Stimulated activated CD8-positive, alpha-beta memory T cell treated with anti-CD3 and anti-CD28 coated beads, Interleukin-7, amount 100 ng/mL, for 4 hours (primary cell): ENCODE measurements at regions not wholly inside any gene's neighbourhood (a gene's known extent, or its start where the extent isn't known, plus 50 kb on each side); places are given as distances from the start of the nearest gene placed in this dataset.
"Not testable (repeated sequence)": the region's sequence is repeated elsewhere in the genome, so short reads cannot be mapped to it uniquely, and the experiment has no call there.

Experiments used
- DNase-seq, 2 donors: peaks; one replicate each; pipeline ENCODE4 v3.0.0-alpha.2; 2020; ENCODE audit warnings: low read depth in 2 of 2

DNA sequence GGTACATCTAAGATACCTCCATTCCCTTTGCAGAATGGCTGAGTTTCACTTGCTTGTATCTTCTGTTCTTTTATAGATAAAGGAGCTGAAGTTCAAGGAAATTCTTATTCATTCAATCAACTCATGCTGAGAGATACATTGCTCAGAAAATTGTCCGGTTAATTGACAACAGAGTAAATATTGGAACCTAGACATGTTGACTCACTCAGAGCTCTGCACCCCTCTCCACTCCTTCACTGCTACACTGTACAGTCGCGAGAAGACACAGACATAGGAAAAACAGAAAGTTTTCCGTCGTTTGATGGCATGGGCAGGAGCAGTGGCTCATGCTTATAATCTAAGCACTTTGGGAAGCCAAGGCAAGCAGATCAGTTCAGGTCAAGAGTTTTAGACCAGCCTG is 690.5 kb upstream of the SOX9 start:
- no peak for DNase-seq

DNA sequence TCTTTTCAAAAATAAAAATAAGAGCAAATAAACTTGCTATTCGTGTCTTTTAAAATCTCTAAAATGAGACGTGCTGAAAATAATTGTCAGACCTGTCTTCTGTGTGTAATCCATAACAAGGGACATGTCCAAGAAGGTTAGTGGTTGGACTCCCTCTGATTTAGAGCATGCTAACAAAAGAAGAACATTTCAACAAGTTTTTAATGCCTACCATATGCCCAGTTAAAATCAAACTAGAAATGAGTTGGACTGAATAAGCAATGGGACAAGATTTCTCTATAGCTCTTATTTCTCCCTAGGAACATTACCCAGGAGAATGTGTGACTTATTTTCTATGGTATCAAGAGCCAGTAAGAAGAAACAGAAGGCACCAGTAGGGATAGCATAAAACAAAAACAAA is 689.7 kb upstream of the SOX9 start:
- DNase-seq: no peak

GRCh38 chr17:71432378-71433315 is 688.2 kb upstream of the SOX9 start:
- DNase-seq: no peak

- no peak for DNase-seq
Observed at GRCh38 chr17:71434716-71435115, 686.1 kb upstream of the SOX9 start.

DNA sequence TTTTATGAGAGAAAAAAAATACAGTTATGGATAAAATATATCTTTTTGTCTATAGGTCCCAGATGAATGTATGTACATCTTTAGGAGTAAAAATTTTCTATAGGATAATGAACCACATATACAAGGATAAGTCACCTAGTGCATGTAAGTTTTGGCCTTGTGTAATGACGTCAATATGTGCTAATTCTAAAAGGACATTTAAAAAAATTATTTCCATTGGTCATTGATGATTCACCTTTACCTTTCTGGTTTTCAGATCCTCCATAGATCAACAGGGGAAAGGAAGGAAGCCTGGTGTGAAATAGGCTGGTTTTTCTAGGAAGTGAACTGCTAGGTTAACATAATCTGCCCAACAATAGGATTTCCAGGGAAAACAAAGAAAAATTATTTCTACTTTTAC is 684.3 kb upstream of the SOX9 start:
- no peak for DNase-seq

GRCh38 chr17:71437166-71437565 is 683.7 kb upstream of the SOX9 start:
- DNase-seq: no peak

- DNase-seq: no peak
Observed at GRCh38 chr17:71438631-71439146, 682.1 kb upstream of the SOX9 start.

GRCh38 chr17:71440513-71440912 is 680.3 kb upstream of the SOX9 start:
- DNase-seq: no peak

DNA sequence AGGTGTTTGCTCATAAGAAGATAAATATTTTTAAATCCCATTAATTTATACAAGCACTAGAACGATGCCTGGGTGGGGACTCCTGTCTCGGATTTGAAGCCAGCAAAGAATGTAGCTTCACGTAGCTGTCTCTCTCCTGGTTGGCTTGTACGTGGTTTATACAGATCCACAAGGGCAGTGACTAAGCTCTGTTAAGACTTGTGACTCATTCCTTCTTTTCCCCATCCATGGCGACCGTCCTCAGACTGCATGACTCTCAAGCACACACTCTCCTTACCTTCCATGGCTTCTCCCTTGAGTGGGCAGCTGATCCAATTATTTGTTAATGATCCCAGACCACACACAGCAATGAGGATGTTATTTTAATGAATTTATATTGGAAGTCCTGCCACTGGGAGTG is 679.7 kb upstream of the SOX9 start:
- no peak for DNase-seq

DNA sequence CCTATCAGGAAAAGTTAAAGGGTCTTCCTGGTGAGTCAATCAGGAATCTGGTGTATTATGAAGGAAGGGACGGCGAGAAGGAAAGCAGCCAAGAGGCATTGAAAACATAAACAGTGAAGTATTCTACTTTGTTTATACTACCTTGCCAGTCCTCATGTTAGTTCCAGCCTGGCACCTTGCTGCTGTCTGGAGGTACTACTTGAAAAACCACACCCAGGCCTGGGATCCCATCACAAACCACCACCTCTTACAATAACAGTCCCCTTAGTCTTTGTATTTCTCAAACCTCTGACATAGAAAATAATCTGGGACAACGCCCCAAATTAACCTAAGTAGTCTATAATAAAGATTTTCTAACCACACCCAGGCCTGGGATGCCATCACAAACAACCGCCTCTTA is 676.7 kb upstream of the SOX9 start:
- DNase-seq: no peak

DNA sequence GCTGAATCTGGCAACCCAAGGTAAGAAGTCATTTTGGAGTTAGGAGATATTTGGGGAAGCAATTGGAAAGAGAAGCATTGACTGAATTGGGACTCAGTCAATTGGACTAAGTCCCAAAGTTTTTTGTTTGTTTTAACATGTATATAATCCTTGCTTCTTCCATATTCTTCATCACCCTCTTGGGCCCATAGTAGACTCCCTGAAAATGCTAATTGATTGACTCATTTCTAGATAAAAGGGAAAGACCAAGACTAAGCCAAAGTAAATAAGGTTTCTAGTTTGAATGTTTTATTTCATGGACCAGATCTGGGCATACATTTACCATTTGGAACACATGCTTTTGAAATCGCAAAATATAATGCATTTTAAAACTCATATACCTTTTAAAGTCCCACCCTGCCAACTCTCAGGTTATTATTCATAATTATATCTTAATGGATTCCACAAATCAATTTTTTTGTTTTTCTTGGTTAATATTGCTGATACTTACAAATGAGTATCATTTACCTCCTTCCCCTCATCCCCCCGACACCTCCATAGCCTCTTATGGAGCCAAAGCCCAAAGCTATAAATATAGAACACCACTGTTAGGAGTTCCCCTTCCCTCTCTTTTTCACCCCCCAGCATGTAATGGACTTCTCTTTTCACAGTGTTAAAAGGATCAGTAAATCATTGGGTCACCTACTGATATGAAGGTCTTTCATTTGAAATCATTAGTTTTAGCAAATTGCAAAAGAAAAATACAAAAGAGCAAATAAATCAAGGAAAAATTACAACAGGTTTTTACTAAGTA is 674.0 kb upstream of the SOX9 start:
- DNase-seq: no peak

GRCh38 chr17:71447644-71448043 is 673.2 kb upstream of the SOX9 start:
- no peak for DNase-seq

DNA sequence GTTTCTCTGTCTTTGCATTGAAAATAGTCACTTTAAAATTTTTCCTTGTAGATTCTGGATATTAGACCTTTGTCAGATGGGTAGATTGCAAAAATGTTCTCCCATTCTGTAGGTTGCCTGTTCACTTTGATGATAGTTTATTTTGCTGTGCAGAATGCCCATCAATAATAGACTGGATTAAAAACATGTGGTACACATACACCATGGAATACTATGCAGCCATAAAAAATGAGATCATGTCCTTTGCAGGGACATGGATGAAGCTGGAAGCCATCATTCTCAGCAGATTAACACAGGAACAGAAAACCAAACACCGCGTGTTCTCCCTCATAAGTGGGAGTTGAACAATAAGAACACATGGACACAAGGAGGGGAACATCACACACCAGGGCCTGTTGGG is 670.2 kb upstream of the SOX9 start:
- not testable (repeated sequence) for DNase-seq

- DNase-seq: no peak
Observed at GRCh38 chr17:71453876-71454422, 666.9 kb upstream of the SOX9 start.

DNA sequence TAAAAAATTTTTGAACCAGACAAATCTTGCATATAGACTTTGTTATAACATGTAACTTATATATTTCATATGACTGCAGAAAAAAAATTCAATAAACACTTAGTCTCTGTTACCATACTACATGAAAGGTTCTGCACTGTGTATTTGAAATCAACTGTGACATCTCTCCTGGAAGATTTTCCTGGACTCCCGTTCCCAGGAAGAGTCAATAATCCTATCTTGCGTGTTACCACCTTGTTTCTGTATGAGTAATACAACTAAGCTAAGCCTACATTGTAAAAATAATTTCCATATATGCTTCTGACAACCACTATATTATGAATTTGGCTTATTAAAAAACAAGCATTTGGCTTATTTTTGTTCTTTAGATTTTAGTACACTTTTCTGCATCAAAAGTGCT is 665.6 kb upstream of the SOX9 start:
- DNase-seq: no peak

- DNase-seq: no peak
Observed at GRCh38 chr17:71458322-71458721, 662.5 kb upstream of the SOX9 start.

GRCh38 chr17:71460943-71461342 is 659.9 kb upstream of the SOX9 start:
- DNase-seq: no peak

GRCh38 chr17:71461498-71462169 is 659.2 kb upstream of the SOX9 start:
- DNase-seq: no peak

GRCh38 chr17:71464241-71464640 is 656.6 kb upstream of the SOX9 start:
- DNase-seq: no peak

GRCh38 chr17:71464751-71465150 is 656.1 kb upstream of the SOX9 start:
- DNase-seq: no peak

- no peak for DNase-seq
Observed at GRCh38 chr17:71467719-71468118, 653.1 kb upstream of the SOX9 start.

DNA sequence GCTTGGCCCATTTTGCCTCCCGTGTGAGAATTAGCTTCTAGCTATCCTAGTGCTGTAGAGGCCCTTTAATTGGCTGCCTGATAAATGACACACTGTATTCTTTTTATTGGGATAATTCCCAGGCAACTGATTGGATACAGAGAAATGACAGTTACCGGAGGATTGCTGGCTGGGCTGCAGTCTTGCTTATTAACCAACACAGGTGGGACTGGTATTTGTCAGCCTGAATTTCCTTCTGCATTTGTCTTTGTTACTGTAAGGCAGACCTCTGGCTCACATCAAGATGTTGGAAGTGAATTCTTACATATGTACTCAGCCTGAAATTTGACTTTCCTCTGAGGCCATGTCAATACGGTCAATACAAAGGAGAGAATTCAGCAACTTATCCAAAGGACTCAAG is 650.8 kb upstream of the SOX9 start:
- no peak for DNase-seq
